ENCODE measurements at regions not wholly inside any gene's neighbourhood (a gene's known extent, or its start where the extent isn't known, plus 50 kb on each side); places are given as distances from the start of the nearest gene placed in this dataset.

DNA sequence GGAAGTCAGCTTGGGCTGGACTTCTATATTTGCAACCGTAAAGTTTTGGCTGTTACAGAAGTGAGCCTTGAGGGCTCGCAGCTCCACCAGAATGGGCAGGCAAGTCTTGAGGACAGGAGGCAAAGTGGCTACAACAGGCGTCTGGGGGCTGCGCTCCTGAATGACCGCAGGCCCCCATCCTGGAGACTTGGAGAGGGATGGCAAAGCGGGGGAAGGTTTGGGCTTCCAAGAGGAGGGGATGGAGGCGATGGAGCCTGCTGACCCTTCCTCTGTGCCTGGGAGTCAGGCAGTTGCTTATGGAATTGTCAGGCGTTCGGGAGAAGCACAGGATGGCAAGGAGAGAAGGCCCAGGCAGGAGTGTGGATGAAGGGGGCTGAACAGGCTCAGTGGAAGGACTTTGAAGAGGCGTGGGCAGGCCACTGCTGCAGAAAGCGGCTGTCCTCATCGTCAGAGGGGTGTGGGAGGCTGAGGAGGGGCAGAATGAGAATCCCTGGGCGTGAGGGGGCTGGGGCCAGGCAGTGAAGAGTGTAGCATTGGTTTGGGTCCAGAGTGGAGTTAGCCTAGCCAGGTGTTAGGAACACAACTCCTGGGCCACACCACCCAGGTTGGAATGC, 72.3 kb downstream of the INHBB start:
- TF ChIP-seq EZH2 (IDR thresholded peaks at IDR 0.05; ENCODE audit: low read length, unreplicated experiment) (no peak), EZH2phosphoT487 (IDR thresholded peaks at IDR 0.05; ENCODE audit: borderline replicate concordance, low read length) (no peak)
- TF ChIP-seq, protein P1, sequence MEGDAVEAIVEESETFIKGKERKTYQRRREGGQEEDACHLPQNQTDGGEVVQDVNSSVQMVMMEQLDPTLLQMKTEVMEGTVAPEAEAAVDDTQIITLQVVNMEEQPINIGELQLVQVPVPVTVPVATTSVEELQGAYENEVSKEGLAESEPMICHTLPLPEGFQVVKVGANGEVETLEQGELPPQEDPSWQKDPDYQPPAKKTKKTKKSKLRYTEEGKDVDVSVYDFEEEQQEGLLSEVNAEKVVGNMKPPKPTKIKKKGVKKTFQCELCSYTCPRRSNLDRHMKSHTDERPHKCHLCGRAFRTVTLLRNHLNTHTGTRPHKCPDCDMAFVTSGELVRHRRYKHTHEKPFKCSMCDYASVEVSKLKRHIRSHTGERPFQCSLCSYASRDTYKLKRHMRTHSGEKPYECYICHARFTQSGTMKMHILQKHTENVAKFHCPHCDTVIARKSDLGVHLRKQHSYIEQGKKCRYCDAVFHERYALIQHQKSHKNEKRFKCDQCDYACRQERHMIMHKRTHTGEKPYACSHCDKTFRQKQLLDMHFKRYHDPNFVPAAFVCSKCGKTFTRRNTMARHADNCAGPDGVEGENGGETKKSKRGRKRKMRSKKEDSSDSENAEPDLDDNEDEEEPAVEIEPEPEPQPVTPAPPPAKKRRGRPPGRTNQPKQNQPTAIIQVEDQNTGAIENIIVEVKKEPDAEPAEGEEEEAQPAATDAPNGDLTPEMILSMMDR (conservative IDR thresholded peaks at IDR 0.05; ENCODE audit: low read depth, low read length): no peak
- DNase-seq (no peak), ATAC-seq (no peak)
- Histone ChIP-seq H3K27ac (ENCODE audit: low read length) (no peak overlapping the region), H3F3A (ENCODE audit: low read length, unreplicated experiment) (no peaks in the 10 kb centered on the region), H3K79me2 (ENCODE audit: low read length) (no peaks in the 10 kb centered on the region), H3K36me3 (ENCODE audit: low read depth, low read length) (no peaks in the 10 kb centered on the region), H4K20me1 (ENCODE audit: low read length) (no peaks in the 10 kb centered on the region), H3K27me3 (ENCODE audit: low read length) (no peaks in the 10 kb centered on the region), H3K4me3 (ENCODE audit: low read length) (no peak overlapping the region), H3K9me2 (replicated peaks; ENCODE audit: low read length) (no peaks in the 10 kb centered on the region), H3K9ac (ENCODE audit: low read length) (no peak overlapping the region), H3K4me1 (ENCODE audit: insufficient read depth, low read length) (peaks cover 6% of the 10 kb centered on the region; the same call in 1 of the 2 replicates), H3K9me3 (ENCODE audit: low read length) (no peaks in the 10 kb centered on the region), H3K4me2 (ENCODE audit: low read length) (no peak overlapping the region), H2AFZ (ENCODE audit: low read length) (no peak overlapping the region)
- POLR2A ChIA-PET (ENCODE audit: unreplicated experiment): no interaction called here
- CTCF ChIA-PET: no interaction called here
- intact Hi-C loops (cut with micrococcal nuclease): no loop called here
- BruUV-seq (replicated peaks): no TSS peak

DNA sequence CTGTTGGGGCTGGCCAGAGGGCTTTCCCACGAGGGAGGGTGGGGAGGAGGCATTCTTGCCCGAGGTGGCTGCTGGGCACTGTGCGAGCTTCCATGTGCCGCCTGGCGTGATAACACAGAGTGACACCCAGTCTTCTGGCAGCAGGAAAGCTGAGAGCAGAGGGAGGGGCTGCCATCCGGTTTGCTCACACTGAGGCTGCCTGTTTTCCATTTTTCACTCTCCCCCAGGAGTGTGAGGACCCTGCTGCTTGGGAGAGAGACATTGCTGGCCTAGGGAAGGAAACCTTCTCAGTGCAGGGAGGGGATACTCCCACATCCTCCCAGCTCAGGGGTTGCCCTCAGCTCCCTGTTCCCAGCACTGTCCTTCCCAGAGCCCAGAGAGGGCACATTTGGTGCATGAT, 73.1 kb downstream of the INHBB start:
- no peak overlapping the region for H2AFZ ChIP-seq (ENCODE audit: low read length)
- H3K79me2 ChIP-seq (ENCODE audit: low read length): no peaks in the 10 kb centered on the region
- peaks cover 6% of the 10 kb centered on the region; the same call in 1 of the 2 replicates for H3K4me1 ChIP-seq (ENCODE audit: insufficient read depth, low read length)
- intact Hi-C loops (cut with micrococcal nuclease): no loop called here
- H3F3A ChIP-seq (ENCODE audit: low read length, unreplicated experiment): no peaks in the 10 kb centered on the region
- TF ChIP-seq EZH2 (IDR thresholded peaks at IDR 0.05; ENCODE audit: low read length, unreplicated experiment) (no peak), EZH2phosphoT487 (IDR thresholded peaks at IDR 0.05; ENCODE audit: borderline replicate concordance, low read length) (no peak)
- TF ChIP-seq, protein P1 (conservative IDR thresholded peaks at IDR 0.05; ENCODE audit: low read depth, low read length): no peak
- H3K27ac ChIP-seq (ENCODE audit: low read length): no peak overlapping the region
- ATAC-seq: no peak
- no peaks in the 10 kb centered on the region for H3K9me3 ChIP-seq (ENCODE audit: low read length)
- no TSS peak for BruUV-seq (replicated peaks)
- no peaks in the 10 kb centered on the region for H3K27me3 ChIP-seq (ENCODE audit: low read length)
- H3K4me3 ChIP-seq (ENCODE audit: low read length): no peak overlapping the region
- no peak overlapping the region for H3K9ac ChIP-seq (ENCODE audit: low read length)
- POLR2A ChIA-PET (ENCODE audit: unreplicated experiment): no interaction called here
- no peak overlapping the region for H3K4me2 ChIP-seq (ENCODE audit: low read length)
- H3K36me3 ChIP-seq (ENCODE audit: low read depth, low read length): no peaks in the 10 kb centered on the region
- H3K9me2 ChIP-seq (replicated peaks; ENCODE audit: low read length): no peaks in the 10 kb centered on the region
- no peak for DNase-seq
- H4K20me1 ChIP-seq (ENCODE audit: low read length): no peaks in the 10 kb centered on the region
- CTCF ChIA-PET: no interaction called here

DNA sequence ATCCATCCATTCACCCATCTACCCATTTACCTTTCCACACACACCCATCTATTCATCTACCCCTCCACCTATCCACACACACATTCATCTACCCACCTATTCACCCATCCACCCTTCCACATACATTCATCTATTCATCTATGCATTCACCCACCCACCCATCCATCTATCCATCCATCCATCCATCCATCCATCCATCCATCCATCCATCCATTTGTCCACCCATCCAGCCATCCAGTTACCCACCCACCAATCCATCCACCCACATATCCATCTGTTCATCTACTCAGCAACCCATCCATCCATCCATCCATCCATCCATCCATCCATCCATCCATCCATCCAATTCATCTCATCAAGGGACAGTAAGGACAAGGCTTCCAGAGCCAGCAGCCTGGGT, 74.0 kb downstream of the INHBB start:
- DNase-seq (no peak), ATAC-seq (no peak)
- Histone ChIP-seq H3K9ac (ENCODE audit: low read length) (no peak overlapping the region), H3K9me2 (replicated peaks; ENCODE audit: low read length) (no peaks in the 10 kb centered on the region), H3K4me2 (ENCODE audit: low read length) (no peak overlapping the region), H3K79me2 (ENCODE audit: low read length) (no peaks in the 10 kb centered on the region), H3K27me3 (ENCODE audit: low read length) (no peaks in the 10 kb centered on the region), H3K9me3 (ENCODE audit: low read length) (no peaks in the 10 kb centered on the region), H3F3A (ENCODE audit: low read length, unreplicated experiment) (no peaks in the 10 kb centered on the region), H3K4me1 (ENCODE audit: insufficient read depth, low read length) (peaks cover 4% of the 10 kb centered on the region; the same call in 1 of the 2 replicates), H3K36me3 (ENCODE audit: low read depth, low read length) (no peaks in the 10 kb centered on the region), H2AFZ (ENCODE audit: low read length) (no peak overlapping the region), H4K20me1 (ENCODE audit: low read length) (no peaks in the 10 kb centered on the region), H3K27ac (ENCODE audit: low read length) (no peak overlapping the region), H3K4me3 (ENCODE audit: low read length) (no peak overlapping the region)
- no TSS peak for BruUV-seq (replicated peaks)
- POLR2A ChIA-PET (ENCODE audit: unreplicated experiment): no interaction called here
- intact Hi-C loops (cut with micrococcal nuclease): no loop called here
- TF ChIP-seq EZH2phosphoT487 (IDR thresholded peaks at IDR 0.05; ENCODE audit: borderline replicate concordance, low read length) (no peak), EZH2 (IDR thresholded peaks at IDR 0.05; ENCODE audit: low read length, unreplicated experiment) (no peak)
- CTCF ChIA-PET: no interaction called here

All from PC-3 (cell line).